ENCODE measurements at regions not wholly inside any gene's neighbourhood (a gene's known extent, or its start where the extent isn't known, plus 50 kb on each side); places are given as distances from the start of the nearest gene placed in this dataset.
A peak's percentile ranks its signal among the peaks of the same experiment; 100 is the strongest.

GRCh38 chr14:97704316-97704885 is 907.2 kb downstream of the VRK1 start:
- DNase-seq: no peak

- no peak for DNase-seq
Measured at GRCh38 chr14:97705107-97705506, 907.9 kb downstream of the VRK1 start.

- no peak for DNase-seq
Measured at GRCh38 chr14:97705976-97706375, 908.8 kb downstream of the VRK1 start.

- DNase-seq: no peak
Measured at GRCh38 chr14:97706819-97707218, 909.6 kb downstream of the VRK1 start.

- no peak for DNase-seq
Measured at GRCh38 chr14:97707603-97708002, 910.4 kb downstream of the VRK1 start.

GRCh38 chr14:97709552-97709951 is 912.4 kb downstream of the VRK1 start:
- DNase-seq: no peak

- no peak for DNase-seq
Measured at GRCh38 chr14:97710726-97711125, 913.5 kb downstream of the VRK1 start.

GRCh38 chr14:97712471-97712870 is 915.3 kb downstream of the VRK1 start:
- no peak for DNase-seq

- no peak for DNase-seq
Measured at GRCh38 chr14:97713023-97713422, 915.8 kb downstream of the VRK1 start.

- DNase-seq: no peak
Measured at GRCh38 chr14:97718886-97719442, 921.8 kb downstream of the VRK1 start.

GRCh38 chr14:97719931-97720330 is 922.7 kb downstream of the VRK1 start:
- no peak for DNase-seq

- no peak for DNase-seq
Measured at GRCh38 chr14:97723351-97723750, 926.2 kb downstream of the VRK1 start.

- no peak for DNase-seq
Measured at GRCh38 chr14:97723819-97724218, 926.6 kb downstream of the VRK1 start.

GRCh38 chr14:97724265-97724731 is 927.1 kb downstream of the VRK1 start:
- peak in 1 of 2 donors; percentile 39 for DNase-seq

- no peak for DNase-seq
Measured at GRCh38 chr14:97726676-97727075, 929.5 kb downstream of the VRK1 start.

- no peak for DNase-seq
Measured at GRCh38 chr14:97730706-97731105, 933.5 kb downstream of the VRK1 start.

- DNase-seq: no peak
Measured at GRCh38 chr14:97731800-97732199, 934.6 kb downstream of the VRK1 start.

- no peak for DNase-seq
Measured at GRCh38 chr14:97747316-97747715, 950.1 kb downstream of the VRK1 start.

GRCh38 chr14:97748616-97749015 is 951.4 kb downstream of the VRK1 start:
- DNase-seq: no peak

- DNase-seq: no peak
Measured at GRCh38 chr14:97757491-97757890, 960.3 kb downstream of the VRK1 start.

GRCh38 chr14:97760050-97760449 is 962.9 kb downstream of the VRK1 start:
- DNase-seq: no peak

- no peak for DNase-seq
Measured at GRCh38 chr14:97762386-97762785, 965.2 kb downstream of the VRK1 start.

- no peak for DNase-seq
Measured at GRCh38 chr14:97771340-97772045, 974.3 kb downstream of the VRK1 start.

- DNase-seq: no peak
Measured at GRCh38 chr14:97773598-97773997, 976.4 kb downstream of the VRK1 start.
